WERI-Rb-1 (cell line): ENCODE measurements at regions not wholly inside any gene's neighbourhood (a gene's known extent, or its start where the extent isn't known, plus 50 kb on each side); places are given as distances from the start of the nearest gene placed in this dataset.

Source experiments
- DNase-seq: peaks from one replicate; pipeline ENCODE4 v3.0.0-alpha.2; 2020
- H3K27ac ChIP-seq: fragments of 250-450 bp; sonication (Bioruptor Pico); 2 replicates; pipeline ENCODE4 v1.5.1; 2020; ENCODE audit warnings: mild to moderate bottlenecking, moderate library complexity
- H3K27me3 ChIP-seq: fragments of 250-450 bp; sonication (Bioruptor Pico); 2 replicates; pipeline ENCODE4 v1.5.1; 2021; ENCODE audit warnings: mild to moderate bottlenecking, low read depth, moderate library complexity; ENCODE audit not compliant: insufficient read depth, severe bottlenecking
- H3K36me3 ChIP-seq: fragments of 250-450 bp; sonication (Bioruptor Pico); 2 replicates; pipeline ENCODE4 v1.5.1; 2020; ENCODE audit warnings: mild to moderate bottlenecking, moderate library complexity
- H3K4me3 ChIP-seq: 2 replicates; pipeline ENCODE4 v1.5.1; 2011; ENCODE audit warnings: low read depth, mild to moderate bottlenecking, control low read depth, low read length
- H3K9me3 ChIP-seq: fragments of 250-450 bp; sonication (Bioruptor Pico); 2 replicates; pipeline ENCODE4 v1.5.1; 2021; ENCODE audit warnings: mild to moderate bottlenecking, moderate library complexity; ENCODE audit not compliant: severe bottlenecking
- TF ChIP-seq, protein P1 (sequence below): IDR thresholded peaks from 2 replicates; pipeline ENCODE4 v1.5.1; 2011; ENCODE audit warnings: low read depth, mild to moderate bottlenecking, control low read depth, inconsistent platforms, low read length

- H3K36me3 ChIP-seq = no peaks in the 10 kb centered on the region
- TF ChIP-seq, protein P1, sequence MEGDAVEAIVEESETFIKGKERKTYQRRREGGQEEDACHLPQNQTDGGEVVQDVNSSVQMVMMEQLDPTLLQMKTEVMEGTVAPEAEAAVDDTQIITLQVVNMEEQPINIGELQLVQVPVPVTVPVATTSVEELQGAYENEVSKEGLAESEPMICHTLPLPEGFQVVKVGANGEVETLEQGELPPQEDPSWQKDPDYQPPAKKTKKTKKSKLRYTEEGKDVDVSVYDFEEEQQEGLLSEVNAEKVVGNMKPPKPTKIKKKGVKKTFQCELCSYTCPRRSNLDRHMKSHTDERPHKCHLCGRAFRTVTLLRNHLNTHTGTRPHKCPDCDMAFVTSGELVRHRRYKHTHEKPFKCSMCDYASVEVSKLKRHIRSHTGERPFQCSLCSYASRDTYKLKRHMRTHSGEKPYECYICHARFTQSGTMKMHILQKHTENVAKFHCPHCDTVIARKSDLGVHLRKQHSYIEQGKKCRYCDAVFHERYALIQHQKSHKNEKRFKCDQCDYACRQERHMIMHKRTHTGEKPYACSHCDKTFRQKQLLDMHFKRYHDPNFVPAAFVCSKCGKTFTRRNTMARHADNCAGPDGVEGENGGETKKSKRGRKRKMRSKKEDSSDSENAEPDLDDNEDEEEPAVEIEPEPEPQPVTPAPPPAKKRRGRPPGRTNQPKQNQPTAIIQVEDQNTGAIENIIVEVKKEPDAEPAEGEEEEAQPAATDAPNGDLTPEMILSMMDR = peak; percentile 22; the same call in 1 of the 2 replicates
- no peak overlapping the region for H3K27ac ChIP-seq
- H3K27me3 ChIP-seq = peaks cover 60% of the 10 kb centered on the region
- H3K4me3 ChIP-seq = no peak overlapping the region
- DNase-seq = peak; percentile 22
- no peaks in the 10 kb centered on the region for H3K9me3 ChIP-seq
Observed at GRCh38 chr2:228689053-228689452, 507.6 kb upstream of the SPHKAP start.

GRCh38 chr2:228688007-228688645 is 506.6 kb upstream of the SPHKAP start:
- Histone ChIP-seq H3K9me3 (no peaks in the 10 kb centered on the region), H3K4me3 (no peak overlapping the region), H3K27me3 (peaks cover 57% of the 10 kb centered on the region), H3K36me3 (no peaks in the 10 kb centered on the region), H3K27ac (no peak overlapping the region)
- TF ChIP-seq, protein P1 = no peak
- no peak for DNase-seq

GRCh38 chr2:228681979-228682378 is 500.5 kb upstream of the SPHKAP start:
- TF ChIP-seq, protein P1 = no peak
- Histone ChIP-seq H3K27ac (no peak overlapping the region), H3K27me3 (peaks cover 40% of the 10 kb centered on the region), H3K9me3 (no peaks in the 10 kb centered on the region), H3K4me3 (no peak overlapping the region), H3K36me3 (no peaks in the 10 kb centered on the region)
- no peak for DNase-seq

DNA sequence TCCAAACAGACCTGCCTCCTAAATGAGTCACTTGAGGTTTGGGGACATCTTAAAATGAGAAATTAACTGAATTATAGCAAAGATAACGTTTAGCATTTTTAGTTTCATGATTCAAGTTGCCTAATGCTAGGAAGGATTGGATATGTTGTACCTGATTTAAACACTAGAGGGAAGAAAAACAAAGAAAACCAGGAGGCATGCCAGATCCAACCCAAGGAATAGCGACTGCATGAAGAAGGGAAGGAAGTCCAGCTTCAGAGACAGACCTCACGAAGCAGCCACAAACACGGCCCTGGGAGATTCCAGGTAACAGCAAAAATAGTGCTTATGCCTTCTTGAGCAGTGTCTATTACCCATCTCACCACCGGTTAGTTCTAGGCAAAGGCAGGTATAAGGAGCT is 499.9 kb upstream of the SPHKAP start:
- TF ChIP-seq, protein P1 = no peak
- Histone ChIP-seq H3K36me3 (no peaks in the 10 kb centered on the region), H3K9me3 (no peaks in the 10 kb centered on the region), H3K27me3 (peaks cover 36% of the 10 kb centered on the region), H3K27ac (no peak overlapping the region), H3K4me3 (no peak overlapping the region)
- DNase-seq = no peak

DNA sequence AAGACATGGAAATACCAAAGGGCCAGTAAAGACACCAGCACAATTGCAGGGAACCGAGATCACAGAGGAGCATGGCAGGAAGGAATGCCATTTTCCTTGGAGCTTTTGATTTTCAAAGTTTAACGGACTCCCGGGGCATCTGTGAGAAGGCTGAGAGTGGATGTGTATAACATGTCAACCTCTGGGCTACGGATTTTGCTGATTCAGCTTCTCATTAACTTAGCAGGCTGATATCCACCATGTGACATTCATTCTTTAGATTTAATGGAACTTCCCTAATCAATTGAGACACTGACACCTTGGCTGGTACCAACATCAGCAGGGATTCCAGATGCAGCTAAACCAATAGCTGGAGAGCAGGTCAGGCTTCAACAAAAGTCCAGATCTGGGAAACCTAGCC is 496.6 kb upstream of the SPHKAP start:
- Histone ChIP-seq H3K27me3 (peaks cover 39% of the 10 kb centered on the region), H3K27ac (no peak overlapping the region), H3K9me3 (no peaks in the 10 kb centered on the region), H3K36me3 (no peaks in the 10 kb centered on the region), H3K4me3 (no peak overlapping the region)
- TF ChIP-seq, protein P1 = no peak
- no peak for DNase-seq

DNA sequence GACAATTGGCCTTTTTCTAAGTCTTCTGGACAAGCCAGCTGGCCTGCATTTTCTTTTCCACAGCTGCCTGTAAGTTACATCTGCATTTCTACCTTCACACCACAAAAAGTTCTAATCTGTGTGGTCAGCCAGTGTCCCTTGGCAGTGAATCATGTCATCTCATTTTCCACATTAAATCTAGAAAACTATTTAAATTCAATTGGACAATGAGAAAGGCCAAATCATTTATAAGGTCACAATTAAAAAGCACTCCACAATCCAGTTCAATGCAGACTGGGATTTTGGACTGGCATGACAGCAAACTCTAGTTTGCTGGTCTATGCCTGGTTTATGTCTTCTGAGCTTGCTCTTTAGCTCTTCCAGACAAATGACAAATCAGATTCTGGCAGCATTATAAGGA is 494.2 kb upstream of the SPHKAP start:
- no peak for DNase-seq
- Histone ChIP-seq H3K4me3 (no peak overlapping the region), H3K27me3 (peaks cover 21% of the 10 kb centered on the region), H3K27ac (no peak overlapping the region), H3K36me3 (no peaks in the 10 kb centered on the region), H3K9me3 (no peaks in the 10 kb centered on the region)
- TF ChIP-seq, protein P1 = no peak
